ENCODE measurements at regions not wholly inside any gene's neighbourhood (a gene's known extent, or its start where the extent isn't known, plus 50 kb on each side); places are given as distances from the start of the nearest gene placed in this dataset.

DNA sequence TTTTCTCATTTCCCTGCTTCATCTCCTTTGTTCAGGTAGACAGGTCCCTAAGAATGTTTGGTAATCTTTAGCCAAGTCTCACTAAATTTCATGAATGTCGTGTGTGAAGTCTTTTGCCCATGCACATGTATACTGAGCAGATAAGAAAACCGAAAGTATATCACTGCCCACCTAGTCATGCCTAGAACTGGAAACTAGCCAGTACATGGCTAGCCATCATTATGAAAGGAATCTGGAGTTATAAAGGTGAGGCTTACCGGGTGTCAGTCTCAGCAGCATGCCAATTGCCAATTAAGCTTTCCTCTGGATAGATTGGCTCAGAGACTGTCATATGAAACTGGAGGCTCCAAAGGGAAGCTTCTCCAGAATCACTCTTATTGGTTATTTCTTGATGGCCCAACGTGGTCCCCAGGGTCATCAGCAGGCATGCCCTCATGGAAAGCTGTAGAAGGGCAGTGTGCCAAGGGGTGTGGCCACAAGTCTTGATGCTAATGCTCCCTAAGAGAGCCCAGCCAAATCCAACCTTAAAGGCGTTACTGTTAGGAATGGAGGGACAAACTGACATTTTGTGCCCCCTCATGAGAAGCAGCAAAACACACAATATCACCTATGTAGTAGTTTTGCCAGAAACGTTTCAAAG, 307.3 kb upstream of the PIK3R1 start:
- TF ChIP-seq, protein P1, sequence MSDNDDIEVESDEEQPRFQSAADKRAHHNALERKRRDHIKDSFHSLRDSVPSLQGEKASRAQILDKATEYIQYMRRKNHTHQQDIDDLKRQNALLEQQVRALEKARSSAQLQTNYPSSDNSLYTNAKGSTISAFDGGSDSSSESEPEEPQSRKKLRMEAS (IDR thresholded peaks at IDR 0.05), result no peak
- TF ChIP-seq, protein P2, sequence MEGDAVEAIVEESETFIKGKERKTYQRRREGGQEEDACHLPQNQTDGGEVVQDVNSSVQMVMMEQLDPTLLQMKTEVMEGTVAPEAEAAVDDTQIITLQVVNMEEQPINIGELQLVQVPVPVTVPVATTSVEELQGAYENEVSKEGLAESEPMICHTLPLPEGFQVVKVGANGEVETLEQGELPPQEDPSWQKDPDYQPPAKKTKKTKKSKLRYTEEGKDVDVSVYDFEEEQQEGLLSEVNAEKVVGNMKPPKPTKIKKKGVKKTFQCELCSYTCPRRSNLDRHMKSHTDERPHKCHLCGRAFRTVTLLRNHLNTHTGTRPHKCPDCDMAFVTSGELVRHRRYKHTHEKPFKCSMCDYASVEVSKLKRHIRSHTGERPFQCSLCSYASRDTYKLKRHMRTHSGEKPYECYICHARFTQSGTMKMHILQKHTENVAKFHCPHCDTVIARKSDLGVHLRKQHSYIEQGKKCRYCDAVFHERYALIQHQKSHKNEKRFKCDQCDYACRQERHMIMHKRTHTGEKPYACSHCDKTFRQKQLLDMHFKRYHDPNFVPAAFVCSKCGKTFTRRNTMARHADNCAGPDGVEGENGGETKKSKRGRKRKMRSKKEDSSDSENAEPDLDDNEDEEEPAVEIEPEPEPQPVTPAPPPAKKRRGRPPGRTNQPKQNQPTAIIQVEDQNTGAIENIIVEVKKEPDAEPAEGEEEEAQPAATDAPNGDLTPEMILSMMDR (IDR thresholded peaks at IDR 0.05 in 2 of 3, conservative IDR thresholded peaks at IDR 0.05 in 1 of 3; ENCODE audit: borderline replicate concordance in 1 of 3, insufficient read depth in 1 of 3, low read depth in 2 of 3, low read length in 2 of 3), result no peak
- TF ChIP-seq POLR2AphosphoS5 (IDR thresholded peaks at IDR 0.05; ENCODE audit: low read depth, low read length), result no peak
- no peak for TF ChIP-seq POLR2A (IDR thresholded peaks at IDR 0.05; ENCODE audit: borderline replicate concordance, extremely low read depth, insufficient read depth, insufficient read length)
- TF ChIP-seq, protein P3, sequence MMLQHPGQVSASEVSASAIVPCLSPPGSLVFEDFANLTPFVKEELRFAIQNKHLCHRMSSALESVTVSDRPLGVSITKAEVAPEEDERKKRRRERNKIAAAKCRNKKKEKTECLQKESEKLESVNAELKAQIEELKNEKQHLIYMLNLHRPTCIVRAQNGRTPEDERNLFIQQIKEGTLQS (IDR thresholded peaks at IDR 0.05), result no peak
- no peak for TF ChIP-seq ELF1 (IDR thresholded peaks at IDR 0.05; ENCODE audit: borderline replicate concordance, low read depth)
- no peak for TF ChIP-seq RAD21 (IDR thresholded peaks at IDR 0.05; ENCODE audit: low read depth)
- no peak for TF ChIP-seq SIN3A (IDR thresholded peaks at IDR 0.05; ENCODE audit: low read depth)
- TF ChIP-seq EZH2 (IDR thresholded peaks at IDR 0.05), result no peak
- TF ChIP-seq ZFX (IDR thresholded peaks at IDR 0.05), result no peak
